ENCODE measurements at regions not wholly inside any gene's neighbourhood (a gene's known extent, or its start where the extent isn't known, plus 50 kb on each side); places are given as distances from the start of the nearest gene placed in this dataset.

GRCh38 chr5:8945972-8946371 is 599.9 kb downstream of the SEMA5A start:
- TF ChIP-seq EZH2phosphoT487 (conservative IDR thresholded peaks at IDR 0.05; ENCODE audit: low read length) (no peak), CTCF (IDR thresholded peaks at IDR 0.05; ENCODE audit: insufficient read depth, low read length, poor library complexity, severe bottlenecking) (no peak)
- Histone ChIP-seq H3K79me2 (ENCODE audit: insufficient read depth, low read length) (no peaks in the 10 kb centered on the region), H3K27me3 (ENCODE audit: low read length) (no peaks in the 10 kb centered on the region), H3K36me3 (ENCODE audit: low read length) (no peaks in the 10 kb centered on the region), H3K9ac (ENCODE audit: low read length) (no peak overlapping the region), H3K9me2 (replicated peaks; ENCODE audit: insufficient read depth, low read length) (no peaks in the 10 kb centered on the region), H4K20me1 (ENCODE audit: low read depth, low read length) (no peaks in the 10 kb centered on the region), H3F3A (ENCODE audit: insufficient read depth) (no peaks in the 10 kb centered on the region), H3K27ac (ENCODE audit: low read depth, low read length) (no peak overlapping the region), H3K4me3 (ENCODE audit: insufficient read depth, low read length, poor library complexity, severe bottlenecking) (no peak overlapping the region), H2AFZ (ENCODE audit: low read depth, low read length, severe bottlenecking) (no peak overlapping the region), H3K9me3 (ENCODE audit: insufficient read depth, low read length) (no peaks in the 10 kb centered on the region), H3K4me2 (ENCODE audit: low read depth, low read length, poor library complexity, severe bottlenecking) (no peak overlapping the region)

DNA sequence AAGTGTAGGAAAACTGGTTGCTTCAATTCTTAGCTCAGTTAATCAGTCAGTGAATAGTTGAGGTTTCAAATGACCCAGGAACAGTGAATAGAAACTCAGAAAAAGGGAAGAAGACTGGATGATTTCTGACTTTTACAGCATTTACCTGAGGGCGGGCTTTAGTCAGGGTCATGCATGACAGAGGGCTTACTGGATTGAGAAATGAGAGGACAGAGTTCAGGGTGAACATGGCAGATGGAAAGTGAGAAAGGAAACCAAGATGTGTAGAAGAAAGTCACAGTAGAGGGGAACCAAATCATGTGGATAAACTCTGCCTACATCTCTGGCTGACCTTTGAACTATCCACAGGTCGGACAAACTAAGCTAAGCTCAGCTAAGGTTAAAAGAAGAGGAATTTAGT is 596.0 kb downstream of the SEMA5A start:
- Histone ChIP-seq H3K27ac (ENCODE audit: low read depth, low read length) (no peak overlapping the region), H3K79me2 (ENCODE audit: insufficient read depth, low read length) (no peaks in the 10 kb centered on the region), H4K20me1 (ENCODE audit: low read depth, low read length) (no peaks in the 10 kb centered on the region), H3K27me3 (ENCODE audit: low read length) (no peaks in the 10 kb centered on the region), H3K4me3 (ENCODE audit: insufficient read depth, low read length, poor library complexity, severe bottlenecking) (no peak overlapping the region), H3K36me3 (ENCODE audit: low read length) (no peaks in the 10 kb centered on the region), H3K9me3 (ENCODE audit: insufficient read depth, low read length) (no peaks in the 10 kb centered on the region), H3K9ac (ENCODE audit: low read length) (no peak overlapping the region), H3F3A (ENCODE audit: insufficient read depth) (no peaks in the 10 kb centered on the region), H3K9me2 (replicated peaks; ENCODE audit: insufficient read depth, low read length) (no peaks in the 10 kb centered on the region), H2AFZ (ENCODE audit: low read depth, low read length, severe bottlenecking) (no peak overlapping the region), H3K4me2 (ENCODE audit: low read depth, low read length, poor library complexity, severe bottlenecking) (no peak overlapping the region)
- TF ChIP-seq CTCF (IDR thresholded peaks at IDR 0.05; ENCODE audit: insufficient read depth, low read length, poor library complexity, severe bottlenecking) (no peak), EZH2phosphoT487 (conservative IDR thresholded peaks at IDR 0.05; ENCODE audit: low read length) (no peak)

- no peaks in the 10 kb centered on the region for H3K36me3 ChIP-seq (ENCODE audit: low read length)
Measured at GRCh38 chr5:8952147-8952546, 593.7 kb downstream of the SEMA5A start.

More at GRCh38 chr5:8952147-8952546, 593.7 kb downstream of the SEMA5A start:
- Histone ChIP-seq H3K79me2 (ENCODE audit: insufficient read depth, low read length) (no peaks in the 10 kb centered on the region), H3K4me2 (ENCODE audit: low read depth, low read length, poor library complexity, severe bottlenecking) (no peak overlapping the region), H3K27me3 (ENCODE audit: low read length) (no peaks in the 10 kb centered on the region), H3K9me2 (replicated peaks; ENCODE audit: insufficient read depth, low read length) (no peaks in the 10 kb centered on the region), H4K20me1 (ENCODE audit: low read depth, low read length) (no peaks in the 10 kb centered on the region), H3K9me3 (ENCODE audit: insufficient read depth, low read length) (no peaks in the 10 kb centered on the region), H2AFZ (ENCODE audit: low read depth, low read length, severe bottlenecking) (no peak overlapping the region), H3K27ac (ENCODE audit: low read depth, low read length) (no peak overlapping the region), H3K9ac (ENCODE audit: low read length) (no peak overlapping the region), H3K4me3 (ENCODE audit: insufficient read depth, low read length, poor library complexity, severe bottlenecking) (no peak overlapping the region), H3F3A (ENCODE audit: insufficient read depth) (no peaks in the 10 kb centered on the region)
- TF ChIP-seq CTCF (IDR thresholded peaks at IDR 0.05; ENCODE audit: insufficient read depth, low read length, poor library complexity, severe bottlenecking) (no peak), EZH2phosphoT487 (conservative IDR thresholded peaks at IDR 0.05; ENCODE audit: low read length) (no peak)
